Osteocyte (in vitro differentiated cells): ENCODE measurements at regions not wholly inside any gene's neighbourhood (a gene's known extent, or its start where the extent isn't known, plus 50 kb on each side); places are given as distances from the start of the nearest gene placed in this dataset.

Source experiments
- DNase-seq: peaks from one replicate; pipeline ENCODE4 v3.0.0; 2021; ENCODE audit warnings: mixed read lengths; ENCODE audit not compliant: unreplicated experiment; ENCODE audit errors: extremely low spot score
- H3K27ac Mint-ChIP-seq: one replicate; pipeline ENCODE4 v1.8.0; 2021; ENCODE audit warnings: mild to moderate bottlenecking, mixed read lengths; ENCODE audit not compliant: unreplicated experiment
- H3K27me3 Mint-ChIP-seq: one replicate; pipeline ENCODE4 v1.8.0; 2021; ENCODE audit warnings: mixed read lengths; ENCODE audit not compliant: unreplicated experiment
- H3K36me3 Mint-ChIP-seq: one replicate; pipeline ENCODE4 v1.8.0; 2021; ENCODE audit warnings: mixed read lengths; ENCODE audit not compliant: unreplicated experiment
- H3K4me1 Mint-ChIP-seq: one replicate; pipeline ENCODE4 v1.8.0; 2021; ENCODE audit warnings: mixed read lengths; ENCODE audit not compliant: unreplicated experiment
- H3K4me3 Mint-ChIP-seq: one replicate; pipeline ENCODE4 v1.8.0; 2021; ENCODE audit warnings: mild to moderate bottlenecking, moderate library complexity, mixed read lengths; ENCODE audit not compliant: unreplicated experiment
- H3K9me3 Mint-ChIP-seq: one replicate; pipeline ENCODE4 v1.8.0; 2021; ENCODE audit warnings: mixed read lengths; ENCODE audit not compliant: unreplicated experiment
- CTCF ChIP-seq: fragments of 200-600 bp; sonication (generic); IDR thresholded peaks from 2 replicates; pipeline ENCODE4 v1.5.0; 2021; ENCODE audit warnings: antibody characterized with exemption, mild to moderate bottlenecking, moderate library complexity

- Mint-ChIP-seq H3K4me1 (no peaks in the 10 kb centered on the region), H3K27ac (no peak overlapping the region), H3K27me3 (peaks cover 10% of the 10 kb centered on the region), H3K4me3 (no peak overlapping the region), H3K36me3 (peaks cover 4% of the 10 kb centered on the region), H3K9me3 (peaks cover 25% of the 10 kb centered on the region)
- TF ChIP-seq CTCF, result no peak
- DNase-seq, result no peak
Observed at GRCh38 chr12:63415357-63415756, 252.9 kb downstream of the DPY19L2 start.

GRCh38 chr12:63410197-63410596, 258.1 kb downstream of the DPY19L2 start:
- no peak overlapping the region for H3K4me3 Mint-ChIP-seq
- no peaks in the 10 kb centered on the region for H3K36me3 Mint-ChIP-seq
- no peak overlapping the region for H3K27ac Mint-ChIP-seq
- H3K4me1 Mint-ChIP-seq, result no peaks in the 10 kb centered on the region
- no peak for TF ChIP-seq CTCF
- peaks cover 13% of the 10 kb centered on the region for H3K27me3 Mint-ChIP-seq
- peaks cover 28% of the 10 kb centered on the region for H3K9me3 Mint-ChIP-seq
- no peak for DNase-seq

- no peak overlapping the region for H3K4me3 Mint-ChIP-seq
- no peak for TF ChIP-seq CTCF
Observed at GRCh38 chr12:63406781-63407180, 255.8 kb upstream of the AVPR1A start.

GRCh38 chr12:63404611-63405010, 253.6 kb upstream of the AVPR1A start:
- peaks cover 10% of the 10 kb centered on the region for H3K9me3 Mint-ChIP-seq
- peaks cover 12% of the 10 kb centered on the region for H3K27me3 Mint-ChIP-seq
- H3K4me3 Mint-ChIP-seq, result no peak overlapping the region
- peaks cover 6% of the 10 kb centered on the region for H3K4me1 Mint-ChIP-seq
- no peak overlapping the region for H3K27ac Mint-ChIP-seq
- H3K36me3 Mint-ChIP-seq, result no peaks in the 10 kb centered on the region
- TF ChIP-seq CTCF, result no peak
- no peak for DNase-seq

More at GRCh38 chr12:63406781-63407180, 255.8 kb upstream of the AVPR1A start:
- no peak overlapping the region for H3K27ac Mint-ChIP-seq
- H3K27me3 Mint-ChIP-seq, result peaks cover 12% of the 10 kb centered on the region
- DNase-seq, result no peak
- no peaks in the 10 kb centered on the region for H3K36me3 Mint-ChIP-seq
- H3K4me1 Mint-ChIP-seq, result peaks cover 2% of the 10 kb centered on the region
- peaks cover 10% of the 10 kb centered on the region for H3K9me3 Mint-ChIP-seq

GRCh38 chr12:63403256-63403655, 252.3 kb upstream of the AVPR1A start:
- Mint-ChIP-seq H3K4me3 (no peak overlapping the region), H3K36me3 (no peaks in the 10 kb centered on the region), H3K27me3 (peaks cover 9% of the 10 kb centered on the region), H3K4me1 (peaks cover 6% of the 10 kb centered on the region), H3K27ac (no peak overlapping the region), H3K9me3 (peaks cover 15% of the 10 kb centered on the region)
- no peak for TF ChIP-seq CTCF
- no peak for DNase-seq
